B cell (primary cell): ENCODE measurements at regions not wholly inside any gene's neighbourhood (a gene's known extent, or its start where the extent isn't known, plus 50 kb on each side); places are given as distances from the start of the nearest gene placed in this dataset.

Experiments
- ATAC-seq: fragments of 200-7000 bp; cut with Tn5 transposase; one replicate; pipeline ENCODE4 v1.10.0; 2021; ENCODE audit warnings: low read depth, mild to moderate bottlenecking, moderate number of reproducible peaks, moderate library complexity
- CTCF ChIA-PET: fragments of 350-600 bp; sonication (Branson Sonifier 250); formaldehyde crosslinking; loops from one replicate; lab custom pipeline; 2021; ENCODE audit warnings: antibody characterized with exemption, inconsistent platforms; lab: Charles Lee
- POLR2A ChIA-PET: fragments of 350-600 bp; sonication (Branson Sonifier 250); formaldehyde crosslinking; loops from one replicate; lab custom pipeline; 2021; ENCODE audit warnings: antibody characterized with exemption; lab: Charles Lee
- DNase-seq: peaks from one replicate; pipeline ENCODE4 v3.0.0; 2013
- H2AFZ ChIP-seq: 2 replicates; pipeline ENCODE4 v1.6.1; 2012; ENCODE audit warnings: mild to moderate bottlenecking, low read depth, low read length; ENCODE audit not compliant: insufficient read depth, poor library complexity, severe bottlenecking
- H3K27ac ChIP-seq, 2 donors: 1 replicate in 1 of 2; 2 replicates in 1 of 2; pipeline ENCODE4 v1.5.1; 2012 to 2013; ENCODE audit warnings: low read length in 2 of 2, mild to moderate bottlenecking in 2 of 2, moderate library complexity in 1 of 2
- H3K27me3 ChIP-seq, 4 experiments: fragments of 200-600 bp in 1 of 4; sonication (generic) in 1 of 4; replicated peaks in 1 of 4; 1 replicate in 2 of 4; 2 replicates in 2 of 4; pipeline versions ENCODE4 v1.6.1 to v1.7.0; 2013 to 2016; ENCODE audit warnings: low read length in 3 of 4, mild to moderate bottlenecking in 2 of 4, mixed read lengths in 1 of 4, moderate library complexity in 1 of 4; ENCODE audit not compliant: insufficient read depth in 4 of 4, control insufficient read depth in 3 of 4; ENCODE audit errors: control extremely low read depth in 1 of 4
- H3K36me3 ChIP-seq, 2 experiments: replicated peaks in 1 of 2; 1 replicate in 1 of 2; 2 replicates in 1 of 2; pipeline versions ENCODE4 v1.6.1 to v1.7.1; 2013; ENCODE audit warnings: low read length in 1 of 2; ENCODE audit not compliant: insufficient read depth in 2 of 2, control insufficient read depth in 1 of 2; ENCODE audit errors: control extremely low read depth in 1 of 2, extremely low read depth in 1 of 2
- H3K4me1 ChIP-seq, 2 donors: fragments of 200-600 bp in 1 of 2; sonication (generic) in 1 of 2; 1 replicate in 1 of 2; 2 replicates in 1 of 2; pipeline versions ENCODE4 v1.5.1 to v1.6.1; 2013 to 2017; ENCODE audit warnings: low read length in 2 of 2; ENCODE audit not compliant: control insufficient read depth in 2 of 2, insufficient read depth in 2 of 2
- H3K4me2 ChIP-seq: replicated peaks from 2 replicates; pipeline ENCODE3; 2012; ENCODE audit warnings: mild to moderate bottlenecking, low read depth, low read length; ENCODE audit not compliant: poor library complexity, severe bottlenecking
- H3K4me3 ChIP-seq, 5 experiments: fragments of 200-600 bp in 1 of 5; sonication (generic) in 1 of 5; 1 replicate in 3 of 5; 2 replicates in 2 of 5; pipeline versions ENCODE4 v1.5.1 to v1.7.0; 2011 to 2016; ENCODE audit warnings: low read length in 4 of 5, mild to moderate bottlenecking in 4 of 5, low read depth in 2 of 5, control low read depth in 1 of 5, moderate library complexity in 1 of 5; ENCODE audit not compliant: insufficient read depth in 1 of 5; ENCODE audit errors: control extremely low read depth in 1 of 5, extremely low read depth in 1 of 5
- H3K79me2 ChIP-seq: fragments of 200-600 bp; sonication (generic); one replicate; pipeline ENCODE4 v1.6.0; 2016; ENCODE audit warnings: low read length; ENCODE audit not compliant: control insufficient read depth, insufficient read depth
- H3K9ac ChIP-seq: fragments of 200-600 bp; sonication (generic); 2 replicates; pipeline ENCODE4 v1.6.1; 2017; ENCODE audit warnings: mild to moderate bottlenecking, low read length, moderate library complexity
- H3K9me3 ChIP-seq, 3 donors: one replicate each; pipeline versions ENCODE4 v1.6.1 to v1.7.1; 2013; ENCODE audit warnings: low read length in 2 of 3; ENCODE audit not compliant: control insufficient read depth in 2 of 3, insufficient read depth in 1 of 3; ENCODE audit errors: control extremely low read depth in 1 of 3
- H4K20me1 ChIP-seq: 2 replicates; pipeline ENCODE4 v1.6.0; 2012; ENCODE audit warnings: mild to moderate bottlenecking, low read length; ENCODE audit not compliant: insufficient read depth, control insufficient read depth, poor library complexity, severe bottlenecking
- H3K27ac Mint-ChIP-seq: one replicate; pipeline ENCODE4 v1.8.0; 2021; ENCODE audit warnings: mixed read lengths
- H3K27me3 Mint-ChIP-seq: one replicate; pipeline ENCODE4 v1.8.0; 2021; ENCODE audit warnings: mixed read lengths
- H3K4me1 Mint-ChIP-seq: one replicate; pipeline ENCODE4 v1.8.0; 2021; ENCODE audit warnings: mixed read lengths
- H3K4me3 Mint-ChIP-seq: one replicate; pipeline ENCODE4 v1.8.0; 2021; ENCODE audit warnings: mixed read lengths
- H3K9me3 Mint-ChIP-seq: one replicate; pipeline ENCODE4 v1.8.0; 2022; ENCODE audit warnings: mixed read lengths; ENCODE audit not compliant: insufficient read depth
- EZH2 ChIP-seq: IDR thresholded peaks from 2 replicates; pipeline ENCODE4 v1.6.1; 2012; ENCODE audit warnings: borderline replicate concordance, low read depth, mild to moderate bottlenecking, moderate library complexity, low read length; ENCODE audit not compliant: insufficient read depth, poor library complexity, severe bottlenecking
- WGBS: methylation state at CpG from one replicate; pipeline ENCODE4 v1.1.5; 2013; ENCODE audit warnings: missing lambda C conversion rate; ENCODE audit not compliant: insufficient coverage; 5-methylcytosine and 5-hydroxymethylcytosine counted together
- intact Hi-C: fragments of 100-400 bp; cut with micrococcal nuclease; formaldehyde crosslinking; loops from one replicate; pipeline ENCODE4 v1.10.0; 2022
- TF ChIP-seq, protein P1 (sequence below): fragments of 200-600 bp; IDR thresholded peaks from one replicate; pipeline ENCODE4 v1.8.0; 2022; ENCODE audit warnings: antibody characterized with exemption, mild to moderate bottlenecking

DNA sequence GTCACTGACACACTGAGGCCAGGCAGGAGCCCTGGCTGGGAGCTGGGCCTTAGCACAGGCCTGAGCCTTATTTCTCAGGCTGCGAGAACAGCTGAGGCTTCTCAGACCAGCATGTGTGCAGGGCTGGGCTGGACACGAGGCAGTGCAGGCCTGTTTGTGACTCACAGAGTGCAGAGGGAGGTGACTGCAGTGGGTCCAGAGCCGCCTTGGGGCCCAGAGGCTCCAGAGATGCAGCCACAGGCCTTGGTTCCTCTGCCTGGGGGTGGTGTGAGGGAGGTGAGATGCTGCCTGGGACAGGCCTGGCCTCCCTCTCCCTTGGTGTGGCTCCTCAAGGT lies 61.2 kb upstream of the ETV3 start:
- H4K20me1 ChIP-seq: no peaks in the 10 kb centered on the region
- POLR2A ChIA-PET: no interaction called here
- H3K4me2 ChIP-seq: no peak overlapping the region
- peaks cover 0 to 22% (median 3%) of the 10 kb centered on the region in 4 experiments for H3K27me3 ChIP-seq
- no peaks in the 10 kb centered on the region for H3K79me2 ChIP-seq
- 70% methylated on average over 2 of the region's 3 CpGs for WGBS
- Mint-ChIP-seq H3K27me3 (peaks cover 25% of the 10 kb centered on the region), H3K27ac (no peak overlapping the region), H3K9me3 (no peaks in the 10 kb centered on the region), H3K4me1 (no peaks in the 10 kb centered on the region), H3K4me3 (no peak overlapping the region)
- no peak overlapping the region for H2AFZ ChIP-seq
- DNase-seq (no peak), ATAC-seq (no peak)
- no peaks in the 10 kb centered on the region for H3K4me1 ChIP-seq
- no peak overlapping the region for H3K9ac ChIP-seq
- intact Hi-C loops: no loop called here
- TF ChIP-seq, protein P1, sequence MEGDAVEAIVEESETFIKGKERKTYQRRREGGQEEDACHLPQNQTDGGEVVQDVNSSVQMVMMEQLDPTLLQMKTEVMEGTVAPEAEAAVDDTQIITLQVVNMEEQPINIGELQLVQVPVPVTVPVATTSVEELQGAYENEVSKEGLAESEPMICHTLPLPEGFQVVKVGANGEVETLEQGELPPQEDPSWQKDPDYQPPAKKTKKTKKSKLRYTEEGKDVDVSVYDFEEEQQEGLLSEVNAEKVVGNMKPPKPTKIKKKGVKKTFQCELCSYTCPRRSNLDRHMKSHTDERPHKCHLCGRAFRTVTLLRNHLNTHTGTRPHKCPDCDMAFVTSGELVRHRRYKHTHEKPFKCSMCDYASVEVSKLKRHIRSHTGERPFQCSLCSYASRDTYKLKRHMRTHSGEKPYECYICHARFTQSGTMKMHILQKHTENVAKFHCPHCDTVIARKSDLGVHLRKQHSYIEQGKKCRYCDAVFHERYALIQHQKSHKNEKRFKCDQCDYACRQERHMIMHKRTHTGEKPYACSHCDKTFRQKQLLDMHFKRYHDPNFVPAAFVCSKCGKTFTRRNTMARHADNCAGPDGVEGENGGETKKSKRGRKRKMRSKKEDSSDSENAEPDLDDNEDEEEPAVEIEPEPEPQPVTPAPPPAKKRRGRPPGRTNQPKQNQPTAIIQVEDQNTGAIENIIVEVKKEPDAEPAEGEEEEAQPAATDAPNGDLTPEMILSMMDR: no peak
- no peak for TF ChIP-seq EZH2
- no peak overlapping the region for H3K4me3 ChIP-seq
- no peak overlapping the region for H3K27ac ChIP-seq
- H3K36me3 ChIP-seq: no peaks in the 10 kb centered on the region
- H3K9me3 ChIP-seq: no peaks in the 10 kb centered on the region
- CTCF ChIA-PET: no interaction called here

DNA sequence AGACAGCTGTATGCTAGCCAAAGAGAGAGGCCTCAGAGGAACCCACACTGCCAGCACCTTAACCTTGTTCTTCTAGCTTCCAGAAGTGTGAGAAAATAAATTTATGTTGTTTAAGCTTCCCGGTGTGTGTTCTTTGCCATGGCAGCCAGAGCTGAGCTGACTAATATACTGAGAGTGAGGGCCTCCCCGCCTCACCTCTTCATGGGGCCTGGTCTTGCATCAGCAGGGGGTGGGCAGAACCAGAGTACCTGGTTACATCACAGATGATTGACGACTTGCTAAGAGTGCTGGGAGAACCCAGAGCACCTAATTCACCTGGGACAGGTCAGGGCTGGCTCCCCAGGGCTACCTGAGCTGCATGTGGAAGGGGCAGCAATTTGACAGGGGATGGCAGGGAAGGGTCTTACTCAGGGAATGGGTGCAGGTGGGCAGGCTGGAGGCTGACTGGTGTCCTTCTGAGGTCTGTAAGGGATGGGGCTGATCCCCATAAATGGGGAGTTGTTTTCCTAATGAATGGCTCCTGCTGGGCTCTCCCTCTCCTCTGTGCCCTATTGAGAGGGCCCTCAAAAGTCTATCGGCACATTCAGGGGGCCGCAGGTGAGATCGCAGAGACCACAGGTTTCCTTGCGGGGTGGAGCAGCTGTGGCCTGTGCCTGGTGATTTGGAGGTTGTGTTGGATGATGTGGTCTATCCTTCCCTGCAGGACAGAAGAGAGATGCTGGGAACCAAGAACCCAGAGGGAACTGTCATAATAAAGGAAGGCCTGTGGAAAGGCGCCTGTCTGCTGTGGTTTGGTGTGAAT lies 60.6 kb upstream of the ETV3 start:
- peaks cover under 1 to 2% of the 10 kb centered on the region in 2 donors for H3K4me1 ChIP-seq
- H3K4me3 Mint-ChIP-seq: no peak overlapping the region
- no peak overlapping the region for H3K9ac ChIP-seq
- POLR2A ChIA-PET: no interaction called here
- CTCF ChIA-PET: interaction anchor here (0.6 to 1.3 kb wide), 2 partner anchors 12 to 297 kb away, joined by 3 read pairs; no protein-coding TSS in a partner anchor
- no peaks in the 10 kb centered on the region for H3K36me3 ChIP-seq
- H3K27ac ChIP-seq: no peak overlapping the region
- no peaks in the 10 kb centered on the region for H3K9me3 ChIP-seq
- no peak overlapping the region for H3K4me2 ChIP-seq
- H2AFZ ChIP-seq: no peak overlapping the region
- H3K79me2 ChIP-seq: no peaks in the 10 kb centered on the region
- H3K27me3 ChIP-seq: peaks cover 0 to 26% (median 4%) of the 10 kb centered on the region in 4 experiments
- H3K9me3 Mint-ChIP-seq: no peaks in the 10 kb centered on the region
- whole genome bisulfite sequencing: 95% methylated on average over 8 of the region's 8 CpGs
- intact Hi-C loops: no loop called here
- peaks cover 24% of the 10 kb centered on the region for H3K27me3 Mint-ChIP-seq
- no peak overlapping the region for H3K4me3 ChIP-seq
- TF ChIP-seq, protein P1: no peak
- TF ChIP-seq EZH2: no peak
- ATAC-seq (no peak), DNase-seq (no peak)
- H4K20me1 ChIP-seq: no peaks in the 10 kb centered on the region
- no peak overlapping the region for H3K27ac Mint-ChIP-seq
- peaks cover under 1% of the 10 kb centered on the region for H3K4me1 Mint-ChIP-seq
